Stimulated activated CD8-positive, alpha-beta memory T cell treated with anti-CD3 and anti-CD28 coated beads, Interleukin-7, amount 100 ng/mL, for 48 hours (primary cell): ENCODE measurements at regions not wholly inside any gene's neighbourhood (a gene's known extent, or its start where the extent isn't known, plus 50 kb on each side); places are given as distances from the start of the nearest gene placed in this dataset.

Source experiments
- DNase-seq, 2 donors: peaks; one replicate each; pipeline ENCODE4 v3.0.0-alpha.2; 2020; ENCODE audit warnings: low read depth in 1 of 2; ENCODE audit errors: extremely low read depth in 1 of 2

DNA sequence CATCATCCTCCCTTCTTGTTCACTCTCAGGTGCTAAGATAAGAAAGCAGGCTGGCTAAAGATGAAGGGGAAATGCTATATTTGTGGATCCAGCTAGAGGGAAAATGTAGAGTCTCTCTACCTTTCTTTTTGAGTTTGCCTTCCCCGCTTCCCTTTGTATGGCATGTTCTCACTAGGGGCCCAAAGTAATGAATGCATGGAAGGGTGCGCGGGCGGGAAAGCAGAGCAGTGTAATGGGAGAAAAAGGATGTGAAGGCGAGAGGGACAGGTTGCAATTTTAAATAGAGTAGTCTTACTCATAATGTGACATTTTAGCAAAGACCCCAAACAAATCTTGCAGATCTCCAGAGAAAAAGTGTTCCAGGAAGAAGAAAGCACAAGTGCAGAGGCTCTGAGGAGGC is 105.1 kb upstream of the ATP1B1 start:
- DNase-seq, result no peak

- DNase-seq, result no peak
These were observed 102.5 kb upstream of the ATP1B1 start for GRCh38 chr1:169003864-169004516.

GRCh38 chr1:169005776-169006175 is 100.7 kb upstream of the ATP1B1 start:
- no peak for DNase-seq

GRCh38 chr1:169009666-169010065 is 96.8 kb upstream of the ATP1B1 start:
- no peak for DNase-seq

DNA sequence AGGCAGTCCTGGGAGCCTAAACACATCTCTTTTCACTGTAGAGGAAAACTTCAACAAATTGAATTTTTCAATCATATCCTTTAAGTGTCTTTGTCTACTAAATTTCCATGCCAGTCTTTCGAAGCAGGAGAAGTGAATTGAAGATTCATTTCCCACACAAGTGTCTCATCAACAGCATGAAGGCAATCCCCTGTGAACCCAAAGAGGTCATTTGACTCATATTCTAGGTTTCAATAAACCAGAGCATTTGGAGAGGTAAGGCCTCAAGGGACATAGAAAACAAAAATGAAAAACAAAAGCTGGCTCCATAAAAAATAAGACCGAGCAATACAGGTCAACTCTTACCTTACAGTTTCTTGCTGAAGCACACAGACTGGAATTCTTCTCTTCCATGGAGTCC is 94.1 kb upstream of the ATP1B1 start:
- DNase-seq, result no peak

- DNase-seq, result no peak
These were observed 92.7 kb upstream of the ATP1B1 start for GRCh38 chr1:169013821-169014220.

DNA sequence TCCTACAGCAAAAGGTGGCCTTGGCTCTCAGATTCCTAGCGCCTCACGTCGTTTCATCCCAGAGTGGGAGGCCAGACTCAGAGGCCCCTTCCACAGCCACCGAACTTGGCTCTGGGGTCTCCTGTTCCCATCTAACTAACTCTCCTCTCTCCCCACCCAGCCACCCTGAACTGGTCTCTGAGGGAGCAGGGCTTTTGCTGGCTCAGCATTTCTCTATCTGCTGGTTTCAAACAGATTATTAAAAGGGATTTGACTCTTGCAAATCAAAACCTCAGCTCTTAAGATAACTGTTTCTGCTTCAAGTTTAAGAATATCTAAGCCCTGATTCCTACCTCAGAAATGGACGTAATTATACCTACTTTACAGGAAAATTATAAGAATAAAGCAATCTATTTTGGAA is 91.0 kb upstream of the ATP1B1 start:
- no peak for DNase-seq

DNA sequence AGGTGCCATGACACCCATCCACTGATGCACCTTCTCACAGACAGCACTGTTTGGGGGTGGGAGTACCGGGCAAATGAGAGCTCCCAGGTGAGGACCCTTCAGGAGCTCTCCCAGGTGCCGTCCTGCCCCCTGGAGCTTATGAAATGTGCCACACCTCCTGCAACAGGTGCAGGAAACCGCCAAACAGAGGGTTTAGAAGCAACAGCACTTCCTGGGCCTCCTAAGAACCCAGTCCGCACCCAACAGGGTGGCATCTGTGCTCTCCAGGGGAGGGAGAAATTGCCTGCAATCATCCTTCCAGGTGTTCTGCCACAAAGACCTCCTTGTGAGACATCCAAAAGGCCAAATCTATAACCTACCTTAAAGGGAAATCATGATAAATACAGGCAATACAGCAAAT is 87.7 kb upstream of the ATP1B1 start:
- no peak for DNase-seq

- no peak for DNase-seq
These were observed 87.0 kb upstream of the ATP1B1 start for GRCh38 chr1:169019419-169020058.

DNA sequence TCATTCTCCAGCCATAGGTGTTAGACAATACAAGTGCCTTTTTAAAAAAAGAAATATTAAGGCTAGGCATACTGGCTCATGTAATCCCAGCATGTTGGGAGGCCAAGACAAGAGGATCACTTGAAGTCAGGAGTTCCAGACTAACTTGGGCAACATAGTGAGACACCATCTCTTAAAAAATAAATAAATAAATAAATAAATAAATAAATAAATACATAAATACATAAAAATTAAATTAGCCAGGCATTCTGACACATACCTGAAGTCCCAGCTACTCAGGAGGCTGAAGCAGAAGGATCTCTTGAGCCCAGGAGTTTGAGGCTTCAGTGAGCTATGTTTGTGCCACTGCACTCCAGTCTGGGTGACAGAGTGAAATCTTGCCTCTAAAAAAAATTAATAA is 85.8 kb upstream of the ATP1B1 start:
- no peak for DNase-seq

DNA sequence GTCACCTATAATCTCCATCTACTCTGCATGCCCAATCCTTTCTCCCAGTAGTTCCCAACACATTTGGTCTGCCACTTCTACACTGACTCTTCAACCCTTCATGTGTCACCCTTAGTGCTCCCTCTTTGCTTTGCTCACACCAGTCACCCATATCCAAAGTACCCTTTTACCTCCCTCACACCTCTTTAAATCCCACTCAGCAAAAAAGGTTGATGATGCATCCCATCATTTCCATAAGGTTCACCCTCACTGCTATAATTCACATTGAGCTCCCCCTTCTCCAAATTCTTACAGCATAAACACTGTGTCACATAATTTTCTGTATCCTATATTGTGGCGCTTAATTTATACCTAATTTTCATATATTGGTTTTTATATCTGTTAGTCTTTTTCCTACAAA is 83.8 kb upstream of the ATP1B1 start:
- DNase-seq, result no peak

DNA sequence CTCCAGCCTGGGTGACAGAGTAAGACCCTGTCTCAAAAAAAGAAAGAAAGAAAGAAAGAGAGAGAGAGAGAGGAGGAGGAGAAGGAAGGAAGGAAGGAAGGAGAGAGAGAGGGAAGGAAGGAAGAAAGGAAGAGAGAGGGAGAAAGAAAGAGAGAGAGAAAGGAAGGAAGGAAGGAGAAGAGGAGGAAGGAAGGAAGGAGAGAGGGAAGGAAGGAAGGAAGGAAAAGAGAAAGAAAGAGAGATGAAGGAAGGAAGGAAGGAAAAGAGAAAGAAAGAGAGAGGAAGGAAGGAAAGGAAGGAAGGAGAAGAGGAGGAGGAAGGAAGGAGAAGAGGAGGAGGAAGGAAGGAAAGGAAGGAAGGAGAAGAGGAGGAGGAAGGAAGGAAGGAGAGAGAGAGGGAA is 82.2 kb upstream of the ATP1B1 start:
- DNase-seq, result no peak

DNA sequence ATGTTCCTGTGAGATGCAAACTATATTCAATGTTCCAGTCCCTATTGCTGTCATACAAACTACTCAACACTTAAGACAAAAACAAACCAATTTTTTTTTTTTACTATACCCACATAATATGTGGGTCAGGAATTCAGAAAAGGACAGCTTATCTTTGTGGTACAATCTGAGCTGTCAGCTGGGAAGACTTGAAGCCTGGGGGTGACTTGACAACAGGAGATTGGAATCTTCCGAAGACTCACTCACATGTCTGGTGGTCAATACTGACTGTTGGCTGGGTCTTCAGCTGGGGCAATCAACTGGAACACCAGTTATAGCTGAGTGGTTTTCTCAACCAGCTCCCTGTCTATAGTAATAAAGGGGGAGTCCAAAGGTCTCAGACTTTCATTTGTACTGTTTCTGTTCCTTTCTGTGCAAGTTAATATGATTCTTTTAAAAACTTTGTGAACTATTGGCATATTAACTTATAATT is 81.7 kb upstream of the ATP1B1 start:
- no peak for DNase-seq

GRCh38 chr1:169025412-169025811 is 81.1 kb upstream of the ATP1B1 start:
- no peak for DNase-seq

GRCh38 chr1:169027607-169028320 is 78.7 kb upstream of the ATP1B1 start:
- no peak for DNase-seq

- no peak for DNase-seq
These were observed 74.8 kb upstream of the ATP1B1 start for GRCh38 chr1:169031566-169032224.

DNA sequence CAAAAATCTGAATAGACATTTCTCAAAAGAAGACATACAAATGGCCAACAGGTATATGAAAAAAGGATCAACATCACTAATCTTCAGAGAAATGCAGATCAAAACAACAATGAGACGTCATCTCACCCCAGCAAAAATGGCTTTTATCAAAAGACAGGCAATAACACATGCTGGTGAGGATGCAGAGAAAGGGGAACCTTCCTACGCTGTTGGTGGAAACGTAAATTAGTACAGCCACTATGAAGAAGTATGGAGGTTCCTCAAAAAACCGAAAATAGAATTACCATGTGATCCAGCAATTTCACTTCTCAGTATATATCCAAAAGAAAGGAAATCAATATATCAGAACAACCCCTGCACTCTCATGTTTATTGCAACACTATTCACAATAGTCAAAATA is 65.1 kb upstream of the ATP1B1 start:
- DNase-seq, result no peak

GRCh38 chr1:169042377-169042776 is 64.1 kb upstream of the ATP1B1 start:
- no peak for DNase-seq

DNA sequence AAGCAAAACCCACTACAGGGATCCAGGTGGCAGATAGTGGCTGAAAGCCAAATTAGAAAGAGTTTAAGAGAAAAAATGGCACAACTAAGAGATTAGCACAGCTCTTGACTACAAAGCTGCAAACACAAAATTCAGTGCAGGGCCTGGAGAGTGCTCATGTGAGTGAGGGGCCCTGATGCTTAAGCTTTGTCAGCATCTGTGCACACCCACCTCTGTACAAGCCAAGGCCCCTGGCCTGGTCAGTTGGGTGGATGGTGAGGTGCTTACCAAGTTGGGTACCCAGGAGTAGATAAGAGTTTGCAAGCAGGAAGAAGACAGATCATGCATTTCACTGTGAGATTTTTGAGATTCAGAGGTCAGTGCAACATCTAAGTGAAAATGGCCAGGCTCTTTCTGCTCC is 62.7 kb upstream of the ATP1B1 start:
- DNase-seq, result no peak

DNA sequence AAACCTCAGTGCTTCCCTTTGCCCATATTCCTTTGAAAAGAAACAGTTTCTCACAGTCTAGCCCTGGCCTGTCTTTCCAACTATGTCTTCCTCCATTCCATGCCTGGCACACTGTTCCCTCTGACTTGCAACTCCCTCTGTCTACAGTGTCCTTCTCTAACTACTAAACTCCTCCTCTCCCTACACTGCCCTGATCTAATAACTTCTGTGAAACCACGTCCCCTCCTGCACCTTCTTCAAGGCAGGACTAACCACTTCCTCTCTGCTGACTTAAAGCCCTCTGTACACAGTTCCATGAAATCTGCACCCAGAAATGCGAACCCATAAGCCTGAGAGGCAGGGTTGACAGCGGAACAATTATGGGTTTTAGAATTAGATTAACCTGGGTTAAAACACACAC is 62.2 kb upstream of the ATP1B1 start:
- no peak for DNase-seq

- no peak for DNase-seq
These were observed 61.5 kb upstream of the ATP1B1 start for GRCh38 chr1:169044971-169045370.

GRCh38 chr1:169046671-169047070 is 59.8 kb upstream of the ATP1B1 start:
- DNase-seq, result no peak
